ENCODE measurements at regions not wholly inside any gene's neighbourhood (a gene's known extent, or its start where the extent isn't known, plus 50 kb on each side); places are given as distances from the start of the nearest gene placed in this dataset.

DNA sequence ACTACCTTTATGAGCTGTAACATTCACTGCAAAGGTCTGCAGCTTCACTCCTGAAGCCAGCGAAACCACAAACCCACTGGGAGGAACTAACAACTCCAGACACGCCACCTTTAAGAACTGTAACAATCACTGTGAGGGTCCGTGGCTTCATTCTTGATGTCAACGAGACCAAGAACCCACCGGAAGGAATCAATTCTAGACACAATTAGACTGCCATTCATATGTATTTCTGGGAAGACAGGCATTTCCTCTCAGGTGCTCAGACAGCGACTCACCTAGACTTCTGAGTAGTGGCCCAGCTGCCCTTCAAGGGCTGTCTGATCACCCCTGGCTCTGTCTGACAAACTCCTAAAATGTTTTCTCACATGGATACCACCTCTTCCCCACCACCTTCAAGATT is 506.8 kb downstream of the PDCD6IP start:
- TF ChIP-seq SIX5 (IDR thresholded peaks at IDR 0.05; ENCODE audit: low read depth, low read length, severe bottlenecking): no peak
- no peak for TF ChIP-seq E2F8 (IDR thresholded peaks at IDR 0.05; ENCODE audit: low read depth, partially characterized antibody)
- TF ChIP-seq JUND (IDR thresholded peaks at IDR 0.05; ENCODE audit: low read depth, low read length): no peak
- TF ChIP-seq, protein P1, sequence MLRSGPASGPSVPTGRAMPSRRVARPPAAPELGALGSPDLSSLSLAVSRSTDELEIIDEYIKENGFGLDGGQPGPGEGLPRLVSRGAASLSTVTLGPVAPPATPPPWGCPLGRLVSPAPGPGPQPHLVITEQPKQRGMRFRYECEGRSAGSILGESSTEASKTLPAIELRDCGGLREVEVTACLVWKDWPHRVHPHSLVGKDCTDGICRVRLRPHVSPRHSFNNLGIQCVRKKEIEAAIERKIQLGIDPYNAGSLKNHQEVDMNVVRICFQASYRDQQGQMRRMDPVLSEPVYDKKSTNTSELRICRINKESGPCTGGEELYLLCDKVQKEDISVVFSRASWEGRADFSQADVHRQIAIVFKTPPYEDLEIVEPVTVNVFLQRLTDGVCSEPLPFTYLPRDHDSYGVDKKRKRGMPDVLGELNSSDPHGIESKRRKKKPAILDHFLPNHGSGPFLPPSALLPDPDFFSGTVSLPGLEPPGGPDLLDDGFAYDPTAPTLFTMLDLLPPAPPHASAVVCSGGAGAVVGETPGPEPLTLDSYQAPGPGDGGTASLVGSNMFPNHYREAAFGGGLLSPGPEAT (IDR thresholded peaks at IDR 0.05; ENCODE audit: low read depth): no peak
- TF ChIP-seq ZNF384 (IDR thresholded peaks at IDR 0.05; ENCODE audit: borderline replicate concordance, low read depth, low read length): no peak
- TF ChIP-seq RAD21 (IDR thresholded peaks at IDR 0.05; ENCODE audit: insufficient read depth, low read depth, low read length): no peak
- H3K9ac ChIP-seq (ENCODE audit: control insufficient read depth, insufficient read depth, low read length): no peak overlapping the region
- H3K4me1 ChIP-seq (ENCODE audit: control insufficient read depth, insufficient read depth, low read length): no peaks in the 10 kb centered on the region
- POLR2A ChIA-PET: no interaction called here
- H3K36me3 ChIP-seq (ENCODE audit: control insufficient read depth in 2 of 2, insufficient read depth in 2 of 2, low read length in 1 of 2): no peaks in the 10 kb centered on the region
- RAD21 ChIA-PET (ENCODE audit: unreplicated experiment): no interaction called here
- no peak overlapping the region for H3K27ac ChIP-seq (ENCODE audit: control insufficient read depth, insufficient read depth)
- WGBS (ENCODE audit: insufficient coverage, insufficient replicate concordance, low lambda C conversion rate, missing lambda C conversion rate): under 1% methylated on average over 6 of the region's 6 CpGs
- H3K9me3 ChIP-seq (replicated peaks; ENCODE audit: control insufficient read depth, insufficient read depth, low read length): no peaks in the 10 kb centered on the region; the same call in 2 of the 3 replicates
- H3K4me2 ChIP-seq (ENCODE audit: control insufficient read depth, insufficient read depth): no peak overlapping the region
- CTCF ChIA-PET: no interaction called here
- H4K20me1 ChIP-seq (ENCODE audit: control insufficient read depth, insufficient read depth): no peaks in the 10 kb centered on the region
- H2AFZ ChIP-seq (ENCODE audit: control insufficient read depth, low read depth, low read length): no peak overlapping the region
- DNase-seq (ENCODE audit: low read depth, low spot score) (no peak), FAIRE-seq (no peak), ATAC-seq (no peak)
- no TSS peak for BruUV-seq (replicated peaks)
- SMC1A ChIA-PET (ENCODE audit: uncharacterized antibody, unreplicated experiment): no interaction called here
- in situ Hi-C loops (cut with MboI): no loop called here
- H3K4me3 ChIP-seq: no peak overlapping the region
- H3K79me2 ChIP-seq (ENCODE audit: control insufficient read depth, insufficient read depth, low read length): no peaks in the 10 kb centered on the region
- intact Hi-C loops (cut with micrococcal nuclease; ENCODE audit: unreplicated experiment): no loop called here
- no peaks in the 10 kb centered on the region for H3K27me3 ChIP-seq (replicated peaks in 1 of 2; ENCODE audit: control insufficient read depth in 2 of 2, insufficient read depth in 2 of 2, low read length in 1 of 2)
